A549 (cell line): ENCODE measurements at regions not wholly inside any gene's neighbourhood (a gene's known extent, or its start where the extent isn't known, plus 50 kb on each side); places are given as distances from the start of the nearest gene placed in this dataset.

Source experiments
- ATAC-seq, 2 experiments: fragments of 200-7000 bp in 1 of 2; fragments of >200 bp in 1 of 2; cut with Nextera tagmentation in 1 of 2; cut with Tn5 transposase in 1 of 2; 3 replicates each; pipeline versions ENCODE4 v1.8.0 to v1.9.1; 2018 to 2020; ENCODE audit warnings: mild to moderate bottlenecking in 1 of 2, moderate library complexity in 1 of 2
- CTCF ChIA-PET: fragments of 300-600 bp; sonication (Branson Sonifier 250); formaldehyde crosslinking; extraction: SDS; loops from one replicate; lab custom pipeline; 2021; ENCODE audit warnings: antibody characterized with exemption, inconsistent platforms; lab: Yijun Ruan, JAX
- POLR2A ChIA-PET: fragments of 350-600 bp; formaldehyde crosslinking; extraction: SDS; loops from one replicate; lab custom pipeline; 2021; ENCODE audit warnings: antibody characterized with exemption, inconsistent platforms; lab: Yijun Ruan, JAX
- DNase-seq, 2 experiments: peaks; one replicate each; pipeline versions ENCODE4 v3.0.0 to v3.0.0-alpha.2; 2011 to 2016; ENCODE audit warnings: low read depth in 1 of 2, low spot score in 1 of 2
- FAIRE-seq: peaks from 2 replicates; lab custom pipeline; 2011; peaks lifted over from hg19 to GRCh38; lab: Jason Lieb, UNC
- H3K27ac ChIP-seq, 2 experiments: fragments of >200 bp; sonication (Bioruptor Twin); formaldehyde crosslinking; 3 replicates each; pipeline ENCODE4 v1.5.1; 2016 to 2017
- H3K4me1 ChIP-seq: fragments of >200 bp; sonication (Bioruptor Twin); formaldehyde crosslinking; 3 replicates; pipeline ENCODE4 v1.6.1; 2016
- H3K4me2 ChIP-seq: fragments of >200 bp; sonication (Bioruptor Twin); formaldehyde crosslinking; 3 replicates; pipeline ENCODE4 v1.6.1; 2016
- H3K4me3 ChIP-seq: fragments of >200 bp; sonication (Bioruptor Twin); formaldehyde crosslinking; 3 replicates; pipeline ENCODE4 v1.5.1; 2016
- H3K9me3 ChIP-seq: fragments of >200 bp; sonication (Bioruptor Twin); formaldehyde crosslinking; 3 replicates; pipeline ENCODE4 v1.6.1; 2016
- BHLHE40 ChIP-seq: IDR thresholded peaks from 2 replicates; pipeline ENCODE4 v1.6.1; 2012; ENCODE audit warnings: low read depth, low read length, inconsistent platforms
- CEBPB ChIP-seq, 2 experiments: fragments of >200 bp in 1 of 2; sonication (Bioruptor Twin) in 1 of 2; formaldehyde crosslinking in 1 of 2; IDR thresholded peaks; 2 replicates each; pipeline ENCODE4 v1.6.1; 2012 to 2016
- EP300 ChIP-seq, 2 experiments: fragments of >200 bp; sonication (Bioruptor Twin); formaldehyde crosslinking; IDR thresholded peaks; 2 replicates in 1 of 2; 3 replicates in 1 of 2; pipeline ENCODE4 v1.6.1; 2016 to 2017
- HOXB5 ChIP-seq: fragments of 250-450 bp; sonication (Bioruptor Pico); IDR thresholded peaks from 2 replicates; pipeline ENCODE4 v1.5.0; 2020; ENCODE audit warnings: mild to moderate bottlenecking, moderate library complexity
- JUN ChIP-seq, 2 experiments: fragments of >200 bp; sonication (Bioruptor Twin); formaldehyde crosslinking; IDR thresholded peaks; 2 replicates in 1 of 2; 3 replicates in 1 of 2; pipeline ENCODE4 v1.6.1; 2016 to 2017
- JUNB ChIP-seq: fragments of >200 bp; sonication (Bioruptor Twin); formaldehyde crosslinking; IDR thresholded peaks from 2 replicates; pipeline ENCODE4 v1.6.1; 2016
- MYC ChIP-seq: IDR thresholded peaks from 2 replicates; pipeline ENCODE4 v1.6.1; 2012; ENCODE audit warnings: mild to moderate bottlenecking, inconsistent platforms, low read length, improper control_type of control experiment, borderline replicate concordance
- NFE2L2 ChIP-seq: fragments of 150-350 bp; conservative IDR thresholded peaks from 2 replicates; pipeline ENCODE4 v1.6.1; 2014; ENCODE audit warnings: low read length
- NPAS2 ChIP-seq: fragments of 250-450 bp; sonication (Bioruptor Pico); IDR thresholded peaks from 2 replicates; pipeline ENCODE4 v1.8.0; 2022; ENCODE audit warnings: mild to moderate bottlenecking, moderate library complexity, borderline replicate concordance
- PHF8 ChIP-seq: fragments of 200-600 bp; sonication (generic); IDR thresholded peaks from 2 replicates; pipeline ENCODE4 v1.6.1; 2016; ENCODE audit warnings: low read depth, mild to moderate bottlenecking, antibody characterized with exemption, moderate library complexity, borderline replicate concordance
- RARB ChIP-seq: fragments of 250-450 bp; sonication (Bioruptor Pico); IDR thresholded peaks from 2 replicates; pipeline ENCODE4 v1.8.0; 2021; ENCODE audit warnings: mild to moderate bottlenecking, moderate library complexity
- RCOR1 ChIP-seq: fragments of 150-350 bp; IDR thresholded peaks from 2 replicates; pipeline ENCODE4 v1.6.1; 2014; ENCODE audit warnings: antibody characterized with exemption, low read length, low read depth
- SMC3 ChIP-seq: fragments of >200 bp; sonication (Bioruptor Twin); formaldehyde crosslinking; IDR thresholded peaks from 3 replicates; pipeline ENCODE4 v1.6.1; 2018; ENCODE audit warnings: inconsistent platforms
- TFCP2L1 ChIP-seq: fragments of 250-450 bp; sonication (Bioruptor Pico); IDR thresholded peaks from 2 replicates; pipeline ENCODE4 v1.5.0; 2021; ENCODE audit warnings: mild to moderate bottlenecking
- ZC3H11A ChIP-seq: fragments of 450-650 bp; IDR thresholded peaks from 2 replicates; pipeline ENCODE4 v1.6.1; 2014; ENCODE audit warnings: antibody characterized with exemption, mild to moderate bottlenecking
- ZFP36 ChIP-seq: fragments of 450-650 bp; IDR thresholded peaks from 2 replicates; pipeline ENCODE4 v1.6.1; 2014; ENCODE audit warnings: borderline replicate concordance; ENCODE audit not compliant: partially characterized antibody
- ZSCAN20 ChIP-seq: fragments of 250-450 bp; sonication (Bioruptor Pico); IDR thresholded peaks from 2 replicates; pipeline ENCODE4 v1.8.0; 2022; ENCODE audit warnings: mild to moderate bottlenecking, moderate library complexity
- whole genome bisulfite sequencing: methylation state at CpG from one replicate; pipeline ENCODE4 v1.1.6; 2017; ENCODE audit errors: missing lambda C conversion rate; 5-methylcytosine and 5-hydroxymethylcytosine counted together
- TF ChIP-seq, protein P1 (sequence below): IDR thresholded peaks from 2 replicates; pipeline ENCODE4 v1.6.1; 2012; ENCODE audit warnings: low read depth, borderline replicate concordance
- TF ChIP-seq, protein P2 (sequence below): fragments of >200 bp; sonication (Bioruptor Twin); formaldehyde crosslinking; IDR thresholded peaks from 2 replicates; pipeline ENCODE4 v1.6.1; 2016
- TF ChIP-seq, protein P3 (sequence below): fragments of >200 bp; sonication (Bioruptor Twin); formaldehyde crosslinking; IDR thresholded peaks from 3 replicates; pipeline ENCODE4 v1.5.1; 2016
- TF ChIP-seq, protein P4 (sequence below): fragments of 200-600 bp; sonication (generic); IDR thresholded peaks from 2 replicates; pipeline ENCODE4 v1.6.1; 2016; ENCODE audit warnings: antibody characterized with exemption, mild to moderate bottlenecking, moderate library complexity

DNA sequence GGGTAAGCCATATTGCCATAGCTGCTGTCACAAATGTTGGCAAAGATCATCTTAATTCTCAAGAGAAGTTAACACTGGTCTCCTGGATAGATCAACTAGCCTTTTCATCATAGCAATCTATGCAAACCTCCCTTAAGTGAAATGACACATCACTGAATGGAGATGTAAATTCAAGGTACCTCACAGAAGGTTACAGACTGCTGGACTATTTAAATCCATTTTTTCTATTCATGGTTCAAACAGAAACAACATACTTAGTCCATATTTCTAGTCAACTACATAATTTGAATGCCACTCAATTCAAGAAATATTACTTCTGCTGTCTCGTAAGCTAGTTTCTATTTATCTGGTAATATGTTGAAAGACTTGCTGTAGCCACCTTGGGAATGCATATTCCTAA is 748.3 kb downstream of the C12orf50 start (continued):
- TF ChIP-seq, protein P1, sequence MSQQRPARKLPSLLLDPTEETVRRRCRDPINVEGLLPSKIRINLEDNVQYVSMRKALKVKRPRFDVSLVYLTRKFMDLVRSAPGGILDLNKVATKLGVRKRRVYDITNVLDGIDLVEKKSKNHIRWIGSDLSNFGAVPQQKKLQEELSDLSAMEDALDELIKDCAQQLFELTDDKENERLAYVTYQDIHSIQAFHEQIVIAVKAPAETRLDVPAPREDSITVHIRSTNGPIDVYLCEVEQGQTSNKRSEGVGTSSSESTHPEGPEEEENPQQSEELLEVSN = no peak
- TF ChIP-seq BHLHE40 (no peak), RARB (CRISPR knock-in tag) (no peak), CEBPB (IDR thresholded peaks at IDR 0.05) (no peak), NFE2L2 (no peak)

DNA sequence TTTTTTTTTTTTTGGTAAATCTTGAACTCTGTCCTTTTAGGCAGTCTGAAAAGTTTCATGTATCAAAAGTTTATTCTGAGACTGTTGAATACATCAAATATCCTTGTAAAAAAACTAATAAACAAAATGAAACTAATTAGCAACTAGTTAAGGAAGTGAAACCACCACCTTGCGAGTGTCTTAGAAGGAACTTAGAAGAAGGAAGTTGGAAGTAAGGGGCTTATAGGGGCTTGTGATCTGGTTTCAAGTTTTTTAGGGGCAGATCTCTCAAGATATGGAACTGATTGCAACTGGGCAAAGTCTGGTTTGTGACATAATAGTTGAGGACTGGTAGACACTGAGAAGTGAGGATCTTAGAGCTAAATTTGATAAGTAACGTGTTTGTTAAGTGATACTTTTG is 748.8 kb downstream of the C12orf50 start:
- H3K9me3 ChIP-seq = no peaks in the 10 kb centered on the region
- DNase-seq (no peak), ATAC-seq (no peak), FAIRE-seq (no peak)
- TF ChIP-seq, protein P2, sequence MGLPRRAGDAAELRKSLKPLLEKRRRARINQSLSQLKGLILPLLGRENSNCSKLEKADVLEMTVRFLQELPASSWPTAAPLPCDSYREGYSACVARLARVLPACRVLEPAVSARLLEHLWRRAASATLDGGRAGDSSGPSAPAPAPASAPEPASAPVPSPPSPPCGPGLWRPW = no peak
- TF ChIP-seq CEBPB (IDR thresholded peaks at IDR 0.05) (no peak), MYC (no peak), ZFP36 (no peak), NPAS2 (CRISPR knock-in tag) (no peak), EP300 (IDR thresholded peaks at IDR 0.05) (no peak), TFCP2L1 (CRISPR knock-in tag) (no peak), ZC3H11A (no peak), JUN (IDR thresholded peaks at IDR 0.05) (no peak), RCOR1 (no peak), ZSCAN20 (no peak), HOXB5 (no peak), SMC3 (no peak), PHF8 (no peak), JUNB (no peak)
- TF ChIP-seq, protein P3, sequence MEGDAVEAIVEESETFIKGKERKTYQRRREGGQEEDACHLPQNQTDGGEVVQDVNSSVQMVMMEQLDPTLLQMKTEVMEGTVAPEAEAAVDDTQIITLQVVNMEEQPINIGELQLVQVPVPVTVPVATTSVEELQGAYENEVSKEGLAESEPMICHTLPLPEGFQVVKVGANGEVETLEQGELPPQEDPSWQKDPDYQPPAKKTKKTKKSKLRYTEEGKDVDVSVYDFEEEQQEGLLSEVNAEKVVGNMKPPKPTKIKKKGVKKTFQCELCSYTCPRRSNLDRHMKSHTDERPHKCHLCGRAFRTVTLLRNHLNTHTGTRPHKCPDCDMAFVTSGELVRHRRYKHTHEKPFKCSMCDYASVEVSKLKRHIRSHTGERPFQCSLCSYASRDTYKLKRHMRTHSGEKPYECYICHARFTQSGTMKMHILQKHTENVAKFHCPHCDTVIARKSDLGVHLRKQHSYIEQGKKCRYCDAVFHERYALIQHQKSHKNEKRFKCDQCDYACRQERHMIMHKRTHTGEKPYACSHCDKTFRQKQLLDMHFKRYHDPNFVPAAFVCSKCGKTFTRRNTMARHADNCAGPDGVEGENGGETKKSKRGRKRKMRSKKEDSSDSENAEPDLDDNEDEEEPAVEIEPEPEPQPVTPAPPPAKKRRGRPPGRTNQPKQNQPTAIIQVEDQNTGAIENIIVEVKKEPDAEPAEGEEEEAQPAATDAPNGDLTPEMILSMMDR = no peak
- TF ChIP-seq, protein P4, sequence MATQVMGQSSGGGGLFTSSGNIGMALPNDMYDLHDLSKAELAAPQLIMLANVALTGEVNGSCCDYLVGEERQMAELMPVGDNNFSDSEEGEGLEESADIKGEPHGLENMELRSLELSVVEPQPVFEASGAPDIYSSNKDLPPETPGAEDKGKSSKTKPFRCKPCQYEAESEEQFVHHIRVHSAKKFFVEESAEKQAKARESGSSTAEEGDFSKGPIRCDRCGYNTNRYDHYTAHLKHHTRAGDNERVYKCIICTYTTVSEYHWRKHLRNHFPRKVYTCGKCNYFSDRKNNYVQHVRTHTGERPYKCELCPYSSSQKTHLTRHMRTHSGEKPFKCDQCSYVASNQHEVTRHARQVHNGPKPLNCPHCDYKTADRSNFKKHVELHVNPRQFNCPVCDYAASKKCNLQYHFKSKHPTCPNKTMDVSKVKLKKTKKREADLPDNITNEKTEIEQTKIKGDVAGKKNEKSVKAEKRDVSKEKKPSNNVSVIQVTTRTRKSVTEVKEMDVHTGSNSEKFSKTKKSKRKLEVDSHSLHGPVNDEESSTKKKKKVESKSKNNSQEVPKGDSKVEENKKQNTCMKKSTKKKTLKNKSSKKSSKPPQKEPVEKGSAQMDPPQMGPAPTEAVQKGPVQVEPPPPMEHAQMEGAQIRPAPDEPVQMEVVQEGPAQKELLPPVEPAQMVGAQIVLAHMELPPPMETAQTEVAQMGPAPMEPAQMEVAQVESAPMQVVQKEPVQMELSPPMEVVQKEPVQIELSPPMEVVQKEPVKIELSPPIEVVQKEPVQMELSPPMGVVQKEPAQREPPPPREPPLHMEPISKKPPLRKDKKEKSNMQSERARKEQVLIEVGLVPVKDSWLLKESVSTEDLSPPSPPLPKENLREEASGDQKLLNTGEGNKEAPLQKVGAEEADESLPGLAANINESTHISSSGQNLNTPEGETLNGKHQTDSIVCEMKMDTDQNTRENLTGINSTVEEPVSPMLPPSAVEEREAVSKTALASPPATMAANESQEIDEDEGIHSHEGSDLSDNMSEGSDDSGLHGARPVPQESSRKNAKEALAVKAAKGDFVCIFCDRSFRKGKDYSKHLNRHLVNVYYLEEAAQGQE = no peak
- peak overlapping the region; percentile 21; the same call in 1 of the 3 replicates for H3K4me2 ChIP-seq
- no peaks in the 10 kb centered on the region for H3K4me1 ChIP-seq
- CTCF ChIA-PET = interaction anchor here (1.4 kb wide), 1 partner anchor 568 kb away, joined by 3 read pairs; no protein-coding TSS in a partner anchor
- H3K27ac ChIP-seq = no peak overlapping the region
- WGBS = 83% methylated on average over 2 of the region's 2 CpGs
- H3K4me3 ChIP-seq = no peak overlapping the region
- POLR2A ChIA-PET = no interaction called here
